Stimulated activated naive CD8-positive, alpha-beta T cell treated with anti-CD3 and anti-CD28 coated beads, Interleukin-15, Interleukin-2, amounts not matched to agents 100 U/mL and 50 U/mL, for 24 hours (primary cell): ENCODE measurements at regions not wholly inside any gene's neighbourhood (a gene's known extent, or its start where the extent isn't known, plus 50 kb on each side); places are given as distances from the start of the nearest gene placed in this dataset.
A peak's percentile ranks its signal among the peaks of the same experiment; 100 is the strongest.
"Not testable (repeated sequence)": the region's sequence is repeated elsewhere in the genome, so short reads cannot be mapped to it uniquely, and the experiment has no call there.

Source experiments
- ATAC-seq: fragments of 150-1000 bp; cut with Tn5 transposase; one replicate; pipeline ENCODE4 v1.10.0; 2021
- DNase-seq: peaks from one replicate; pipeline ENCODE4 v3.0.0; 2021

- ATAC-seq (no peak), DNase-seq (no peak)
These were observed 72.7 kb upstream of the NALF2 start for GRCh38 chrX:69431420-69431819.

DNA sequence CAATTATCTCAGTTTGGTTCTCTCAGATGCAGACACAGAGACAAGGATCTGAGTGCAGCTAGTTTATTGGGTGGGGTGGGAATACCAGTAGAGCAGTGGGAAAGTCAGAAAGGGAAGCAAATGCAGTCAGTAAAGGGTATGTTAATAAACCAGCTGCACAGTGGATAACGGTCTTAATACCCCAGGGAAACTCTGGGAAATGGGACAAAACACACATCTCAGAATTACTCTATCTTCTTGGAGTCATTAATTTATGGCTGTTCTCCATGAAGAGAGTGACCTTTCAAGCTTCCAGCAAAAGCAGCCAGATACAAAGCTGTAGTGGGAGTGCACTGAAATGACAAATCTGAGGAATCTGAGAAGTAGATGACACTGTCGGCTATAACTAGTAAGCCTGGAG lies 73.3 kb upstream of the NALF2 start:
- ATAC-seq = no peak
- no peak for DNase-seq

GRCh38 chrX:69429339-69430015 lies 74.6 kb upstream of the NALF2 start:
- no peak for ATAC-seq

GRCh38 chrX:69428216-69428615 lies 75.9 kb upstream of the NALF2 start:
- ATAC-seq (no peak), DNase-seq (no peak)

More at GRCh38 chrX:69429339-69430015, 74.6 kb upstream of the NALF2 start:
- DNase-seq = no peak

DNA sequence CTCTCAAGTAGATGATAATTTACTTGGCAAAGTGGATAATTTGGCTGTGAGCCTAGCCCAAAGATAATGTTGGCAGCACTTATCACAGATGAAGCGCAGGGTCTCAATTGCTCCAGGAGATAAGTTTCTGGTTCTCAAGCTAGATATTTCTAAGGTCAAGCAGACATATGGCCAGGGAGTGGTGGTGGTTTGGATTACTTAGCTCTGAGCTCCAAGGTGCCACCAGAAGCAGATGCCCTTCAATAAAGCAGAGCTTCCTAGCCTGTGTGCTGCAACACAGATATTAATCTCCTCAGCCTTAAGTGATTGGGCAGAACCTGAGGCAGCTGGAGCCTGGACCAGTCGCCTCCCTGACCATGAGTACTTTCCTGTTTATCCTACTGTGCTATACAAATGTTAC lies 79.2 kb upstream of the NALF2 start:
- ATAC-seq (no peak), DNase-seq (no peak)

DNA sequence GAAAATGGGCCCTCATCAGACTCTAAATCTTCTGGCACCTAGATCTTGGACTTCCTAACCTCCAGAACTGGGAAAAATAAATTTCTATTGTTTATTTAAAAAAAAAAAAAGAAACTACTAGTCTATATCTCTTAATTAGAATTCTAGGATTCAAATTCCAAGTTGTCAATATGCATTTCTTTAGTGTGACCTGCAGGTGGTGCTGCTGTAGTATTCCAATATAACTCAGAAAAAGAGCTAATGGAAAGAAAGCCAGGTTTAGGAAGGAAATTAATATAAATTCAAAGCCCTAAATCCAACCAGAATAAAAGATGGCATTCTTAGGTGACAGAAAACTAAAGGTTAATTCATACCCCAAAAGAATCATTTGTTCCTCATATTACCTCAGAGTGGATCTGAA lies 80.0 kb upstream of the NALF2 start:
- ATAC-seq = no peak
- DNase-seq = no peak

DNA sequence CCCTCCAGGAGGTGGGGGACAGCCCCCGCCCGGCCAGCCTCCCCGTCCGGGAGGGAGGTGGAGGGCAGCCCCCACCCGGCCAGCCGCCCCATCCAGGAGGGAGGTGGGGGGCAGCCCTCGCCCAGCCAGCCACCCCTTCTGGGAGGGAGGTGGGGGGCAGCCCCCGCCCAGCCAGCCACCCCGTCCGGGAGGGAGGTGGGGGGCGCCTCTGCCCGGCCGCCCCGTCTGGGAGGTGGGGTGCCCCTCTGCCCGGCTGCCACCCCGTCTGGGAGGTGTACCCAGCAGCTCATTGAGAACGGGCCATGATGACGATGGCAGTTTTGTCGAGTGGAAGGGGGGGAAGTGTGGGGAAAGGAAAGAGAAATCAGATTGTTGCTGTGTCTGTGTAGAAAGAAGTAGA lies 81.9 kb upstream of the NALF2 start:
- not testable (repeated sequence) for ATAC-seq, DNase-seq

GRCh38 chrX:69415698-69416097 lies 88.4 kb upstream of the NALF2 start:
- DNase-seq (no peak), ATAC-seq (no peak)

GRCh38 chrX:69412661-69413060 lies 91.5 kb upstream of the NALF2 start:
- ATAC-seq (no peak), DNase-seq (no peak)

DNA sequence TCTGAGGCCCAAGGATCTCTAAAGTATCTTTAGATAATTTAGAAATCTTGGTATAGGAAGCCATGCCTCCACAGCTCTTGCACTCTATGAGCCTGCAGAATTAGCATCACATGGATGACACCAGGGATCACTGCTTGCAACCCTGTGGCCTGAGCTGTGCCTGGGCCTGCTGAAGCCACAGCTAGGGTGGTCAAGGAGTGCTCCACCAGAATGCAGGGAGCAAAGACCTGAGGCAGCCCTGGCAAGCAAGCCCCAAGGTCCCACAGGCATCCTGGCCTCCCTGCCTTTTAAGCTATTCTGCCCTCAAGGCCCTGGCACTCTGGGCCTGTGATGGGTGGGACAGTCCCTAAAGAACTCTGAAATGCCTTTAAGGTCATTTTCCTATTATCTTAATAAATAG lies 105.2 kb upstream of the NALF2 start:
- DNase-seq = no peak

DNA sequence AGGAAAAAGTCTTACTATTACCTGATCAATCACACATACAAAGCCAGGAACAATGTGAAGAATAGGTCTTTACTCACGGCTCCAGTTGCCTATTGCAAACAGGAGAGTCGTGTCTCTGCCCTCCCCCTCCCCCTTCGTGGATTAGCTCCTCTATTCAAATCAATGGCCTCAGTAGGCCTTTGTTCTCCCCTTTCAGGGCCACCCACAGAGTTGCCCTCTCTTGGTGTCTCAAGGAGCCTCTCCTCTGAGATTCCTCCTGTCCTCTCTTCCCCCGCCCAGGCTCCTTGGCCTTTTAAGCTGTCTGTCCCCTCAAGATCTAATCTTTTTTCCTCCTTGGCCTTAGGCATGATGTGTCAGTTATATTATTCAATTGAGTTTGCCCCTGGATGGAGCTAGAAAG lies 107.2 kb upstream of the NALF2 start:
- ATAC-seq = no peak
- DNase-seq = no peak

More for the DNA sequence above, 105.2 kb upstream of the NALF2 start:
- ATAC-seq = no peak

DNA sequence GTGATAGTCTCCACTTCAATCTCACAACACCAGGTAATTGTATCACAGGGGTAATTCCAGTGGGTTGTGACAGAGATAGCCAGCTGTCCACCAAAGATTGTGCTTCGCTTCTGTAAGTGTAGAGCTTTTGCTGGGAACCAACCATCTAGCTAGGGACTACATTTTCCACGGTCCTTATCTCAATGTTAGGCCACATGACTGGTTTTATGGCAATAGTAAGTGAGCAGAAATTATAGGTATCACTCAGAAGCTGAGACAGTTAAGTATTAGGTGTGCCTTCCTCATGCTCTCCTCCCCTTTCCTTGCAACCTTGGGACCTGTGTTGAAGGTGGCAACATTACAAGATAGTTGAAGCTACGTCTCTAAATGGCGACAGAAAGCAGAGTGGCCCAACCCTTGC lies 108.8 kb upstream of the NALF2 start:
- ATAC-seq = no peak
- DNase-seq = no peak

DNA sequence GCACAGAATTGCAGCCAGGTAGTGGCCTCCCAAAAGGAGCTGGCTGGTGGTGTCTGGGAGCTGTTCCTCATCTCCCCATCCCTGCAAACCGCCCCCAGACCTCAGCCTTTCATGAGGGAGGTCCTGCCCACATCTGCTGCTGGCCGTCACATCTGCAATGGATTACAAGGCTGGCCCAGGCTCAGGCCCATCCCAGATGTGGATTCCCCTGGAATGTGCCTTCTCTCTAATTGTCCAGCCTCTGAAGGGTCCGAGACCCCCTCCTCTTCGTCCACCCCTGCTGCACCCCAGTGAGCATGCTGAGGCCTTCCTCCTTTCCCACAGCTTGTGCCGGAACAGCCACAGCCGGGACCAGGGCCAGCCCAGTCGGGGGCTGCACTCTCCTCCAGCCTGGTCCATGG lies 115.0 kb upstream of the NALF2 start:
- DNase-seq = no peak
- no peak for ATAC-seq

DNA sequence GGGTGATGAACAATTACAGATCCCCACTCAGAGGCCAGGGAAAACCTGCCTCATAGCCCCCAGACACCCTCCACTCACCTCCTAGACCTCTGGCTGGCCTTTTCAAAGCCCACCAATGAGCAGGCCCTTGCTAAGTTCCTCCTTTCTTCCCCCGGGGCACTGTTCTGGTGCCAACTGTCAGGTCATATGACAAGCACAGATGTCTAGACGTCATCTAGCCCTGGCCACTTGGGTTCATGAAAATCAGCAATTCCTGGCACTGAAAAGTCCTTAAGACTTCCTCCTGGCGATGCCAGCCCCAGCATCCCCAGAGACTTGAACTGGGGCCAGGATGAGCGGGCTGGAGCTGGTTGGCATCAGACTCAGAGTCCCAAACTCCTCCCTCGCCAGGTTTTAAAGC lies 115.6 kb upstream of the NALF2 start:
- no peak for ATAC-seq
- DNase-seq = no peak

DNA sequence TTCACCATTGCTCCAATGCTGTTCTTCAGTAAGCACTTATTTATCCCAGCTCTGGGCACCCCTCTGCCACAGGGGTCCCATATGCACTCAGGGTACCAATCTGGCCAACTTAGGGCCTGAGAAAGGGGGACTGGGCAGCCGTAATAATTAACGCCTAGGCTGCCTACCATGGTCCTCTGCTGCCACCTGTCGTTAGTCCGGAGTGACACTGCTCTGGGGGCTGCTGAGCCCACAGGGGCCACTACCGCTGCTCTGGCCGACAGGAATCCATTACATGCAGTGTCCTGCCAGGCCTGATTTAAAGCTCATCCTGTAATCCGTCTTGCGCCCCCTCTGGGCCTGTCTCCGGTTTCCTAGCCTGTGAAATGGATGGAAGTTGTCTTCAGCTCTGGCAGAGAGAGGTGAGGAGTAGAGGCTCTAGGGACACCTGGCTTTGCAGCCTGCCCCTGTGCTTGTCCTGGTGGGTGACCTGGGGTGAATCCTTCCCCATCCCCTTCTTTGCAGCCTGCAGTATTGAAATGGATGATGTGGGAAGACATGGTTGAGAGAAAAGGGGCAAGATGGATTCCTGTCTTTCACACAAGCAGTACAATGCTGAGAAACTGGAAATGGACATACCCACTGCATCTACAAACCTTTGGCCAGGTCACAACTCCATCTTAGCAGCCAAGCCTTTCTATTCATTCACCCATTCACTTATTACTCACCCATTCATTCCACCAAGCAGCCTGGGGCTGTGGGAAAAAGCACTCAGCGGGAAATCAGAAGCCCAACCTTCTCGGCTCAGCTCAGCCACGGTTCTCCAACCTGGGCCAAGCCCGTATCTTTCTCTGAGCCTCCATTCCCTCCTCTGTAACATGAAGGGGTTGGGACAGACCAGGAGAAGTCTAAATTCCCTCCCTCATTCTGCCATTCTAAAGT lies 116.3 kb upstream of the NALF2 start:
- DNase-seq (peak; percentile 47), ATAC-seq (peak; percentile 36)

- ATAC-seq (no peak), DNase-seq (no peak)
These were observed 117.4 kb upstream of the NALF2 start for GRCh38 chrX:69386681-69387080.

DNA sequence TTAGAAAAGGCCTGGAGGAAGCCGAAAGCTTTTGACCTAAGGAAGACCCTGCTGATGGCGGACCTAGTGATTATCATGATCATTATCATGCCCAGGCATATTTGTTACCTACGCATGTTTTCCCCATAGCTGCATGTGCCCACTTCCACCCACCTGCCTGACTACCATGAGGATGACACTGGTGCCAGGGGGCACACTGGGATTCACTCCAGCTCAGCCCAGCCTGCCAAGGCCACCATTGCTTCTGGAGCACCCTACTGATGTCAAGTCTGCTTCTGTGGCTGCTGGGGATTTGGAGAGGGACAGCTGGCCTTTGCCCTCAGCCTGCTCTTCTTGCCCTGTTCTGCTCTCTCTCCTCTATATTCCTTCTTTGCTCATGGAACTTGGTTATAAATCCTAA lies 124.7 kb upstream of the NALF2 start:
- ATAC-seq = no peak
- DNase-seq = no peak

DNA sequence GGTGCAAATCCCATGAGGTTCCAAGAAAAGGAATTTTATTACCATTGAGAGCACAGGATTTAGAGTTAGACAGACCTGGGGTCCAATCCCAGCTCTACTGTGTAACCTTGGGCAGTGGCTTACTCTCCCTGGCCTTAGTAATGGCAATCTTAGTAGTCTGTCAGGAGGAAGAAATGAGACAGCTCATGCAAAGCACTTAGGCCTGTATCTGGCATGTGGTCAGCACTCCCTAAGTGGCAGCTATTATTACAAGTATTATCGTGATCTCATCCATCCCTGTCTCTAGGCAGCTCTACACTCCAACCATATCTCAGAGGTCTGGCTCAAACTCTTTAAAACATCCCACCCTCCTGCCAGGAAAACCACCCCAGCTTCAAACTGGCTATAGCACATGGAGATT lies 129.6 kb upstream of the NALF2 start:
- no peak for ATAC-seq
- no peak for DNase-seq

DNA sequence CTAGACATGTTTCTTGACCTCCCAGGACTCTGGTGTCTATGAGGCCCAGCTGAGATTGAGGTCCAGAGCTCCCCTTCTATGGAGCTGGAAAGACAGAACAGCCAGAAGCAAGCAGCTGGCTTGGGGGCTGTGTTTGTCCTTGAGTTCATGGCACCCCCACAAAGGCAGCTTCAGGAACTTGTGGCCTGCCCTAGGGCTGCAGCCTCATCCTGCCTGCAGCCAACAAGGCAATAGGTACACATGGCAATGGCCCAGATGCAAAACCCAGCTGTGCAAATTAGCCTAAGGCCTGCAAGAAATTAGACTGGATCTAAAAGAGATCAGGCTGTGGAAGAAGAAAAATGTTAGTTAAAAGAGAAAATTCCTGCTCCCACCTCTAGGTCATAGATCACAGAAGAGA lies 131.7 kb upstream of the NALF2 start:
- DNase-seq (no peak), ATAC-seq (no peak)

- ATAC-seq (no peak), DNase-seq (no peak)
These were observed 133.0 kb upstream of the NALF2 start for GRCh38 chrX:69371159-69371558.

GRCh38 chrX:69369999-69370398 lies 134.1 kb upstream of the NALF2 start:
- DNase-seq (no peak), ATAC-seq (no peak)

DNA sequence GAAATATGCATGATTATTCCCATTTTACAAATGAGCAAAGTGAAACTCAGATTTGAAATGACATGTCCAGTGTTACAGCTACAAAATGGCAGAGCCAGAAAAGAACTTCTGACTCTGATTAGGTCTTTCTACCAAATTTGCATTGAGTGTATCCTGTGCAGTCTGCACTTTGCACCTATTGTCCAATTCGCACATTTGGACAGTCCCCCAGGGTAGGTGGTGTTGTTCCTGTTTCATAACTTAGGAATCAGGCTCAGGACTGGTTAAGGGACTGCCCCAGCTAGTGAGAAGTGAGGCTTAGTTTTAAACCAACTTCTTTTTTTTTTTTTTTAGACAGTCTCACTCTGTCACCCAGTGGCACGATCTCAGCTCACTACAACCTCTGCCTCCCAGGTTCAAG lies 137.9 kb upstream of the NALF2 start:
- ATAC-seq (no peak), DNase-seq (no peak)

- no peak for DNase-seq
- ATAC-seq = no peak
These were observed 138.4 kb upstream of the NALF2 start for GRCh38 chrX:69365755-69366154.

DNA sequence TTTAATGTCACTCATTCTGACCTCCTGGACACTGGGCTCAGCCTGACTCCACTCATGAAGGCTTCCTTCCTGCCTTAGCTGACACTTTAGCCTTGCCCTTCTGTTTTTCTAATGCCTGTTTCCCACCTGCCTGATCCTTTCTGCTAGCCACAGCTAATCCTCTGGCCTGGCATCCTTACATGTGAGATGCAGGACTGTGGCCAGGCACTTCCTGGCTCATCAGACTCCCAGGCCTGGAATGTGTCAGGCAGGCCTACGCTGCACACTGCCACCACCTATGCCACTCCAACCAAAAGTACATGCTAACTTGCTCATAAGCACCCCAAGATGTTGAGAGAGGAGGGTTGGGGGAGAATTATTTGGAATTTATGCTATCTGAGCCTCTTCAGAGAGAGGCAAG lies 138.8 kb upstream of the NALF2 start:
- DNase-seq (no peak), ATAC-seq (no peak)
